A549 (cell line): ENCODE measurements at regions not wholly inside any gene's neighbourhood (a gene's known extent, or its start where the extent isn't known, plus 50 kb on each side); places are given as distances from the start of the nearest gene placed in this dataset.

Source experiments
- ATAC-seq, 2 experiments: fragments of 200-7000 bp in 1 of 2; fragments of >200 bp in 1 of 2; cut with Nextera tagmentation in 1 of 2; cut with Tn5 transposase in 1 of 2; 3 replicates each; pipeline versions ENCODE4 v1.8.0 to v1.9.1; 2018 to 2020; ENCODE audit warnings: mild to moderate bottlenecking in 1 of 2, moderate library complexity in 1 of 2
- CTCF ChIA-PET: fragments of 300-600 bp; sonication (Branson Sonifier 250); formaldehyde crosslinking; extraction: SDS; loops from one replicate; lab custom pipeline; 2021; ENCODE audit warnings: antibody characterized with exemption, inconsistent platforms; lab: Yijun Ruan, JAX
- POLR2A ChIA-PET: fragments of 350-600 bp; formaldehyde crosslinking; extraction: SDS; loops from one replicate; lab custom pipeline; 2021; ENCODE audit warnings: antibody characterized with exemption, inconsistent platforms; lab: Yijun Ruan, JAX
- DNase-seq, 2 experiments: peaks; one replicate each; pipeline versions ENCODE4 v3.0.0 to v3.0.0-alpha.2; 2011 to 2016; ENCODE audit warnings: low read depth in 1 of 2, low spot score in 1 of 2
- FAIRE-seq: peaks from 2 replicates; lab custom pipeline; 2011; peaks lifted over from hg19 to GRCh38; lab: Jason Lieb, UNC
- H3K27ac ChIP-seq, 2 experiments: fragments of >200 bp; sonication (Bioruptor Twin); formaldehyde crosslinking; 3 replicates each; pipeline ENCODE4 v1.5.1; 2016 to 2017
- H3K4me1 ChIP-seq: fragments of >200 bp; sonication (Bioruptor Twin); formaldehyde crosslinking; 3 replicates; pipeline ENCODE4 v1.6.1; 2016
- H3K4me2 ChIP-seq: fragments of >200 bp; sonication (Bioruptor Twin); formaldehyde crosslinking; 3 replicates; pipeline ENCODE4 v1.6.1; 2016
- H3K4me3 ChIP-seq: fragments of >200 bp; sonication (Bioruptor Twin); formaldehyde crosslinking; 3 replicates; pipeline ENCODE4 v1.5.1; 2016
- H3K9me3 ChIP-seq: fragments of >200 bp; sonication (Bioruptor Twin); formaldehyde crosslinking; 3 replicates; pipeline ENCODE4 v1.6.1; 2016
- BHLHE40 ChIP-seq: IDR thresholded peaks from 2 replicates; pipeline ENCODE4 v1.6.1; 2012; ENCODE audit warnings: low read depth, low read length, inconsistent platforms
- CEBPB ChIP-seq, 2 experiments: fragments of >200 bp in 1 of 2; sonication (Bioruptor Twin) in 1 of 2; formaldehyde crosslinking in 1 of 2; IDR thresholded peaks; 2 replicates each; pipeline ENCODE4 v1.6.1; 2012 to 2016
- EHF ChIP-seq: fragments of 250-450 bp; sonication (Bioruptor Pico); IDR thresholded peaks from 2 replicates; pipeline ENCODE4 v1.5.0; 2020; ENCODE audit warnings: mild to moderate bottlenecking
- ESRRA ChIP-seq: fragments of 150-350 bp; IDR thresholded peaks from 2 replicates; pipeline ENCODE4 v1.6.1; 2014; ENCODE audit warnings: mild to moderate bottlenecking, low read length, borderline replicate concordance
- FOSB ChIP-seq: fragments of 250-450 bp; sonication (Bioruptor Pico); IDR thresholded peaks from 2 replicates; pipeline ENCODE4 v1.5.0; 2020; ENCODE audit warnings: mild to moderate bottlenecking, moderate library complexity
- HOXA7 ChIP-seq: fragments of 250-450 bp; sonication (Bioruptor Pico); IDR thresholded peaks from 2 replicates; pipeline ENCODE4 v1.5.0; 2020; ENCODE audit warnings: mild to moderate bottlenecking, moderate library complexity
- JUN ChIP-seq, 2 experiments: fragments of >200 bp; sonication (Bioruptor Twin); formaldehyde crosslinking; IDR thresholded peaks; 2 replicates in 1 of 2; 3 replicates in 1 of 2; pipeline ENCODE4 v1.6.1; 2016 to 2017
- KDM1A ChIP-seq: fragments of 200-600 bp; sonication (generic); IDR thresholded peaks from 2 replicates; pipeline ENCODE4 v1.6.1; 2016; ENCODE audit warnings: low read depth, mild to moderate bottlenecking
- MAFK ChIP-seq: fragments of 450-650 bp; IDR thresholded peaks from 2 replicates; pipeline ENCODE4 v1.6.1; 2014; ENCODE audit not compliant: partially characterized antibody
- MAZ ChIP-seq: fragments of 150-350 bp; IDR thresholded peaks from 2 replicates; pipeline ENCODE4 v1.6.1; 2014; ENCODE audit warnings: antibody characterized with exemption, low read depth, low read length, borderline replicate concordance
- NFE2L2 ChIP-seq: fragments of 150-350 bp; conservative IDR thresholded peaks from 2 replicates; pipeline ENCODE4 v1.6.1; 2014; ENCODE audit warnings: low read length
- NPAS2 ChIP-seq: fragments of 250-450 bp; sonication (Bioruptor Pico); IDR thresholded peaks from 2 replicates; pipeline ENCODE4 v1.8.0; 2022; ENCODE audit warnings: mild to moderate bottlenecking, moderate library complexity, borderline replicate concordance
- POLR2AphosphoS2 ChIP-seq: conservative IDR thresholded peaks from 2 replicates; pipeline ENCODE4 v1.6.1; 2012; ENCODE audit warnings: low read length, improper control_type of control experiment, inconsistent platforms
- RARB ChIP-seq: fragments of 250-450 bp; sonication (Bioruptor Pico); IDR thresholded peaks from 2 replicates; pipeline ENCODE4 v1.8.0; 2021; ENCODE audit warnings: mild to moderate bottlenecking, moderate library complexity
- RFX5 ChIP-seq: fragments of 450-650 bp; IDR thresholded peaks from 2 replicates; pipeline ENCODE4 v1.7.1; 2014; ENCODE audit warnings: antibody characterized with exemption, mild to moderate bottlenecking, moderate library complexity
- SREBF2 ChIP-seq: fragments of 450-650 bp; IDR thresholded peaks from 2 replicates; pipeline ENCODE4 v1.6.1; 2014; ENCODE audit warnings: mild to moderate bottlenecking, moderate library complexity
- TFCP2L1 ChIP-seq: fragments of 250-450 bp; sonication (Bioruptor Pico); IDR thresholded peaks from 2 replicates; pipeline ENCODE4 v1.5.0; 2021; ENCODE audit warnings: mild to moderate bottlenecking
- TP53 ChIP-seq: fragments of 250-450 bp; sonication (Bioruptor Pico); IDR thresholded peaks from 2 replicates; pipeline ENCODE4 v1.5.0; 2021; ENCODE audit warnings: mild to moderate bottlenecking, moderate library complexity
- ZC3H11A ChIP-seq: fragments of 450-650 bp; IDR thresholded peaks from 2 replicates; pipeline ENCODE4 v1.6.1; 2014; ENCODE audit warnings: antibody characterized with exemption, mild to moderate bottlenecking
- ZSCAN20 ChIP-seq: fragments of 250-450 bp; sonication (Bioruptor Pico); IDR thresholded peaks from 2 replicates; pipeline ENCODE4 v1.8.0; 2022; ENCODE audit warnings: mild to moderate bottlenecking, moderate library complexity
- WGBS: methylation state at CpG from one replicate; pipeline ENCODE4 v1.1.6; 2017; ENCODE audit errors: missing lambda C conversion rate; 5-methylcytosine and 5-hydroxymethylcytosine counted together
- TF ChIP-seq, protein P1 (sequence below): fragments of 450-650 bp; IDR thresholded peaks from 2 replicates; pipeline ENCODE4 v1.6.1; 2014; ENCODE audit warnings: antibody characterized with exemption
- TF ChIP-seq, protein P2 (sequence below): IDR thresholded peaks from 2 replicates; pipeline ENCODE4 v1.6.1; 2012
- TF ChIP-seq, protein P3 (sequence below): fragments of 250-450 bp; sonication (Bioruptor Pico); IDR thresholded peaks from 2 replicates; pipeline ENCODE4 v1.5.0; 2020; ENCODE audit warnings: low read depth, mild to moderate bottlenecking, moderate library complexity

DNA sequence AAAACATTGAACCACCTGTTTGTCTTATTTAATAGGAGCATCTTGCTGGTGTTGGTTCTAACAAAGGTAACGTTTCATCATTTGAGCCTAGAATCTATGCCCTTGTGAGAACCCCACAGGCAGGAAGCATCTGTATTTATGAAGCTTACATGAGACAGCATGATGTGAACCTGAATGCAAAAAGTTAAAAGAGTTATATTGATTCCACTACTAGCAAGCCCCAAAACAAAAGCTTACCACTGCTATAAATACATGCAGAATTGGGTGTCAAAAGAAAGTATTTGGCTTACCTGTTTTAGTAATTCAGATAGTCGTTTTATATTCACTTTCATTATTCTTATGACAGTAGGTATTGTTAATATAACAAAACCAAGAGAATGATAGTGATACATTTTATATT lies 301.2 kb upstream of the ADGRL2 start:
- Histone ChIP-seq H3K4me2 (no peak overlapping the region), H3K27ac (no peak overlapping the region), H3K4me3 (no peak overlapping the region), H3K4me1 (no peaks in the 10 kb centered on the region), H3K9me3 (no peaks in the 10 kb centered on the region)
- FAIRE-seq (no peak), ATAC-seq (no peak), DNase-seq (no peak)
- TF ChIP-seq HOXA7 (CRISPR knock-in tag) (no peak), SREBF2 (no peak), TP53 (CRISPR knock-in tag) (no peak), ZC3H11A (no peak), NFE2L2 (no peak), JUN (IDR thresholded peaks at IDR 0.05) (no peak), CEBPB (IDR thresholded peaks at IDR 0.05) (no peak), KDM1A (no peak), POLR2AphosphoS2 (no peak), FOSB (CRISPR knock-in tag) (no peak), TFCP2L1 (CRISPR knock-in tag) (no peak), MAZ (no peak), MAFK (no peak), RARB (no peak), ZSCAN20 (no peak), ESRRA (no peak)
- TF ChIP-seq, protein P1, sequence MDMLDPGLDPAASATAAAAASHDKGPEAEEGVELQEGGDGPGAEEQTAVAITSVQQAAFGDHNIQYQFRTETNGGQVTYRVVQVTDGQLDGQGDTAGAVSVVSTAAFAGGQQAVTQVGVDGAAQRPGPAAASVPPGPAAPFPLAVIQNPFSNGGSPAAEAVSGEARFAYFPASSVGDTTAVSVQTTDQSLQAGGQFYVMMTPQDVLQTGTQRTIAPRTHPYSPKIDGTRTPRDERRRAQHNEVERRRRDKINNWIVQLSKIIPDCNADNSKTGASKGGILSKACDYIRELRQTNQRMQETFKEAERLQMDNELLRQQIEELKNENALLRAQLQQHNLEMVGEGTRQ: no peak
- WGBS: 19% methylated on average over 2 of the region's 2 CpGs
- ChIA-PET CTCF (no interaction called here), POLR2A (no interaction called here)

DNA sequence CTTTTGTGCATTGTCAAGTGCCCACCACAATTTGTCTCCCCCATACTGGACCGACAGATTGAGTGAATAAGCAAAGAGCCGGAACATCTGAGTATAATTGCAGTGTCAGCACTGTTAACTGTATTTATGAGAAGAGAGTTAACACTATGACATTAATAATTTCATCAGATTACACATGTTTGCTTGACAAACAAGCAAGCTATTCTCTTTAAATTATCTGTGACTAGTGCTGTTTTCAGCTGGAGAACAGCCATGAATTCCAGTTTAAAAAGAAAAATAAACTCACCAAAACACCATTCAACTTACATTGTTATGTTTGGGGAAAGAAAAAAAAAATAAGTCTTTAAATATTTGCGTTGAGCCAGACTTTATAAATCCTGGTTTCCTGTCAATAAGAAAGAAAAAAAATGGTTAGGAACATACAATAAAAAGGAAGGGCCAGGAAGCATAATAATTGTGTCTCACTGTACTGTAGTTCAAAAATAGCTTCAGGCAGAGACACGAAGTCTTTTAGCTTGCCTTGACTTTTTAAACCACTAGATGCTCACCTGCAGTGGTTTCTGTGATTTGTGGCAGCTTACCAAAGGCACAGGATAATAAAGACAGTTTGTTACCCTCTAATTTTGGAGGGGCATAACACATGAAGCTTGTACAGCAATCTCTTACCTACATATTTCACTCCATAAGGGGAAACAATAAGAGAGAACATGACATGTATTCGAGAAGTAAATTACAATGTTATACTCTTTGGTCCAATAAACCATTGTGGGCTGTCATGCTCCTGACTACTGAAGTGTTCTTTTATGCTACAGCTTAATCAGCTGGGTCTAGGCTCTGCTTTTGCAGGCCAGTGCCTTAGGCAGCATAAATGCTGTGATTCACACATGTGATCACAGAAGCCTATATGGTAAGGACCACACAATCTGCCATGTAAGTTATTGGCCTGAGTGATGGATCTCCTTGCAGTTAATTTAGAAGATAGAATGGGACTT lies 302.0 kb upstream of the ADGRL2 start:
- H3K9me3 ChIP-seq: no peaks in the 10 kb centered on the region
- FAIRE-seq: no peak
- ATAC-seq: no peak
- H3K4me3 ChIP-seq: no peak overlapping the region
- no peak for DNase-seq
- CTCF ChIA-PET: no interaction called here
- no peak overlapping the region for H3K27ac ChIP-seq
- WGBS: 36% methylated on average over 5 of the region's 5 CpGs
- no peaks in the 10 kb centered on the region for H3K4me1 ChIP-seq
- POLR2A ChIA-PET: no interaction called here
- no peak overlapping the region for H3K4me2 ChIP-seq
- no peak for TF ChIP-seq TP53 (CRISPR knock-in tag)
- peak; percentile 71 for TF ChIP-seq MAFK

DNA sequence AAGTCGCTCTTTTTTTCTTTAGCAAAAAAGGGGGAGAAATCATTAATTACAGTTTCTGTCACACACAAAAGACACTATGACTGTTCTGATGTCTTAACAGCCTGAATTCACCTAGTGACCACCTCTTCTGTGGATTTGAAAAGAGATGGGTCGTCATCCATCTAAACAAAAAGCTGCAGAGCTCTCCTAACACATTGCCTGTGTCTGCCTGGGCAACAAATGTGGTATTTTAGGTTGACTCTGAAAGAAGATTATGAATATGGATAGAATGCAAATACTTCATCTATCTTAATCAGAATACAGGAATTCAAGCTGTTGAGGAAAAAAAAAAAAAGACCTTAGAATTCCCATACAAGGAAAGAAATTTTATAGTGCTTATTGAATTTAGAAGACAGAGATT lies 304.4 kb upstream of the ADGRL2 start:
- Histone ChIP-seq H3K9me3 (no peaks in the 10 kb centered on the region), H3K27ac (no peak overlapping the region), H3K4me2 (no peak overlapping the region), H3K4me1 (no peaks in the 10 kb centered on the region), H3K4me3 (no peak overlapping the region)
- ATAC-seq (no peak), DNase-seq (no peak), FAIRE-seq (no peak)
- POLR2A ChIA-PET: no interaction called here
- TF ChIP-seq CEBPB (IDR thresholded peaks at IDR 0.05) (no peak), BHLHE40 (no peak), SREBF2 (no peak), RFX5 (no peak), NPAS2 (CRISPR knock-in tag) (no peak), EHF (CRISPR knock-in tag) (no peak), MAFK (no peak)
- TF ChIP-seq, protein P2, sequence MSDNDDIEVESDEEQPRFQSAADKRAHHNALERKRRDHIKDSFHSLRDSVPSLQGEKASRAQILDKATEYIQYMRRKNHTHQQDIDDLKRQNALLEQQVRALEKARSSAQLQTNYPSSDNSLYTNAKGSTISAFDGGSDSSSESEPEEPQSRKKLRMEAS: no peak
- TF ChIP-seq, protein P3, sequence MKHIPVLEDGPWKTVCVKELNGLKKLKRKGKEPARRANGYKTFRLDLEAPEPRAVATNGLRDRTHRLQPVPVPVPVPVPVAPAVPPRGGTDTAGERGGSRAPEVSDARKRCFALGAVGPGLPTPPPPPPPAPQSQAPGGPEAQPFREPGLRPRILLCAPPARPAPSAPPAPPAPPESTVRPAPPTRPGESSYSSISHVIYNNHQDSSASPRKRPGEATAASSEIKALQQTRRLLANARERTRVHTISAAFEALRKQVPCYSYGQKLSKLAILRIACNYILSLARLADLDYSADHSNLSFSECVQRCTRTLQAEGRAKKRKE (CRISPR knock-in tag): no peak
- WGBS: 48% methylated on average over 2 of the region's 2 CpGs
- CTCF ChIA-PET: no interaction called here
